ENCODE measurements at regions not wholly inside any gene's neighbourhood (a gene's known extent, or its start where the extent isn't known, plus 50 kb on each side); places are given as distances from the start of the nearest gene placed in this dataset.

DNA sequence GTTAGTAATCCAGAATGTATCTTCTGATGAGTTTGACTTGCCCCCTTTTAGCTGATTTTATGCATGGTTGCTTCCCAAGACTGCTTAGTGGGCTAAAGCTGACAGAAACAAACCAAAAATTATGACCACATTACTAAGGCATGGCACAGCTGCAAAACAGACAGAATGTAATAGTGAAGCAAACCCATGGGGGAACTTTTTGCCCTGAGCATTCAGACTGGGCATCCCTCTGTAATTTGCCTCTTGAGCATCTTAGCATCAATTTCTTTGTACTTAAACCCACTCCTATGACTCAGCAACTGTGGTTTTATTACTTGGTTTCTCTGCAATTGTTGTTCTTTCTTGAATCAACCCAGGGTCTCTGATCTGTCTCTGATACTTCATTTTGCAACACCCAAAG, 487.3 kb upstream of the DCC start:
- H3K4me1 ChIP-seq, result no peaks in the 10 kb centered on the region
- no peak overlapping the region for H3K4me3 ChIP-seq
- H3K36me3 ChIP-seq, result no peaks in the 10 kb centered on the region
- TF ChIP-seq POLR2A (IDR thresholded peaks at IDR 0.05) (no peak), CTCF (IDR thresholded peaks at IDR 0.05) (no peak)
- no peaks in the 10 kb centered on the region for H3K9me3 ChIP-seq
- no peak overlapping the region for H3K27ac ChIP-seq
- H3K27me3 ChIP-seq, result no peaks in the 10 kb centered on the region
- DNase-seq, result no peak

GRCh38 chr18:51857989-51858388, 482.0 kb upstream of the DCC start:
- H3K4me3 ChIP-seq, result no peak overlapping the region
- H3K27me3 ChIP-seq, result no peaks in the 10 kb centered on the region
- no peaks in the 10 kb centered on the region for H3K9me3 ChIP-seq
- H3K36me3 ChIP-seq, result no peaks in the 10 kb centered on the region
- no peak for DNase-seq
- no peak overlapping the region for H3K27ac ChIP-seq
- TF ChIP-seq CTCF (IDR thresholded peaks at IDR 0.05) (no peak), POLR2A (IDR thresholded peaks at IDR 0.05) (no peak)
- no peaks in the 10 kb centered on the region for H3K4me1 ChIP-seq

DNA sequence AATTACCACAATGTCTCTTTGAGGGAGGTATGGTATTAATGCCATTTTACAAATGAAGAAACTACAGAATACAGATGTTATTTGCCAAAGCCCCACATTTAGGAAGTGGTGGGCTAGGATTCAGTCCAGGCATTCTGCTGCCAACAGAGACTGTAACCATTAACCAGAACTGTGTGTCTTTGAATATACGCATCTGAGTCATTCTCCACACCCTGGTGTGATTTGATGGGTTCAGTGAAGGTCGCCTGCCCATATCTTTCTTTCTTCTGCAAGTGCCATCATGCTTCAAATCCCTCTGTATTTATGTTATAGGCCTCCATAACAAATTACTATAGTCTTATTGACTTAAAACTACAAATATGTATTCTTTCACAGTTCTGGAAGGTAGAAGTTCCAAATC, 479.0 kb upstream of the DCC start:
- Histone ChIP-seq H3K27ac (no peak overlapping the region), H3K4me1 (no peaks in the 10 kb centered on the region), H3K9me3 (no peaks in the 10 kb centered on the region), H3K27me3 (no peaks in the 10 kb centered on the region), H3K36me3 (no peaks in the 10 kb centered on the region), H3K4me3 (no peak overlapping the region)
- no peak for DNase-seq
- TF ChIP-seq CTCF (IDR thresholded peaks at IDR 0.05) (no peak), POLR2A (IDR thresholded peaks at IDR 0.05) (no peak)

DNA sequence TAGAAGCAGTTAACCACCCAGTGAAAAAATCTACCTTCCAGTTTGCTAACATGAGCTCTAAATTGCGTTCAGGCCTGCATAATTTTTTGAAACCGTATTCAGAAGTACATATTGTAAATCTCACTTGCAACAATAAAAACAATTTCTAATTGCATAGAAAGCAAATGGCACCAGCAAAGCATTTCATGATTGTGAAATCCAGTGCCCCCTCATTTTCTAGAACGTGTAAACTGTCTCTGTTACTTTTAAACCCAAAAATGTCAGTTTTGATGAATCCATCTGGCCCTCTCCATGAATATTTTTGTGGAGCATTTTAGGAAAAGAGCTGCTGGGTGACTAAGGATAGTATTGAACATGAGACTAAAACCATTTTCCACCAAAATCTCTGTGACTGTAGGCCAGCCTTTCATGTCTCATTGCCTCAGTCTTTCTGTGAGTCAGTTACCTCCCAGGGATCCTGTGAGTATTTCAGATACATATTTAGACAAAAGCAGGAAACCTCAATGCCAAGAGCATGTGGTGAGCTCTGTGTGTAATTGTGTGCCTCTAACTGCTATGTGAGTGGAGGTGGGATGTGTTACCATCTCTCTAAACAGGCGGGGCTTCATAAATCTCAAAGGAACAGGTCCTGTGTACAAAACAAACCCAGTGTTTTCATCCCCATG, 477.8 kb upstream of the DCC start:
- no peak for DNase-seq
- Histone ChIP-seq H3K4me1 (no peaks in the 10 kb centered on the region), H3K9me3 (no peaks in the 10 kb centered on the region), H3K27ac (no peak overlapping the region), H3K27me3 (no peaks in the 10 kb centered on the region), H3K36me3 (no peaks in the 10 kb centered on the region), H3K4me3 (no peak overlapping the region)
- TF ChIP-seq CTCF (IDR thresholded peaks at IDR 0.05), result no peak
- TF ChIP-seq POLR2A (IDR thresholded peaks at IDR 0.05), result no peak

GRCh38 chr18:51864219-51864965, 475.6 kb upstream of the DCC start:
- Histone ChIP-seq H3K36me3 (no peaks in the 10 kb centered on the region), H3K4me1 (no peaks in the 10 kb centered on the region), H3K9me3 (no peaks in the 10 kb centered on the region), H3K27me3 (no peaks in the 10 kb centered on the region), H3K4me3 (no peak overlapping the region), H3K27ac (no peak overlapping the region)
- DNase-seq, result no peak
- TF ChIP-seq POLR2A (IDR thresholded peaks at IDR 0.05) (no peak), CTCF (IDR thresholded peaks at IDR 0.05) (no peak)
